ENCODE measurements at regions not wholly inside any gene's neighbourhood (a gene's known extent, or its start where the extent isn't known, plus 50 kb on each side); places are given as distances from the start of the nearest gene placed in this dataset.

GRCh38 chr21:38944402-38944801 lies 138.7 kb downstream of the ETS2 start:
- Histone ChIP-seq H3K4me1 (peaks cover 0 to 11% of the 10 kb centered on the region in 2 donors), H3K27me3 (no peaks in the 10 kb centered on the region), H3K36me3 (no peaks in the 10 kb centered on the region), H3K4me3 (replicated peaks in 1 of 3) (no peak overlapping the region), H3K9me3 (no peaks in the 10 kb centered on the region), H3K27ac (no peak overlapping the region)
- TF ChIP-seq CTCF (IDR thresholded peaks at IDR 0.05) = no peak
- TF ChIP-seq POLR2A (IDR thresholded peaks at IDR 0.05) = no peak
- intact Hi-C loops (cut with DNase I) = no loop called here
- WGBS, 2 donors = 95 to 97% methylated on average over 10 to 11 of the region's 11 CpGs
- no peak for DNase-seq

- intact Hi-C loops (cut with DNase I) = no loop called here
- Histone ChIP-seq H3K27me3 (no peaks in the 10 kb centered on the region), H3K4me3 (replicated peaks in 1 of 3) (no peak overlapping the region), H3K4me1 (peaks cover 0 to 6% of the 10 kb centered on the region in 2 donors), H3K36me3 (no peaks in the 10 kb centered on the region), H3K9me3 (no peaks in the 10 kb centered on the region), H3K27ac (no peak overlapping the region)
- WGBS, 2 donors = 89 to 92% methylated on average over 7 of the region's 7 CpGs
- no peak for DNase-seq
- no peak for TF ChIP-seq CTCF (IDR thresholded peaks at IDR 0.05)
- TF ChIP-seq POLR2A (IDR thresholded peaks at IDR 0.05) = no peak
Observed at GRCh38 chr21:38942748-38943211, 137.1 kb downstream of the ETS2 start.

DNA sequence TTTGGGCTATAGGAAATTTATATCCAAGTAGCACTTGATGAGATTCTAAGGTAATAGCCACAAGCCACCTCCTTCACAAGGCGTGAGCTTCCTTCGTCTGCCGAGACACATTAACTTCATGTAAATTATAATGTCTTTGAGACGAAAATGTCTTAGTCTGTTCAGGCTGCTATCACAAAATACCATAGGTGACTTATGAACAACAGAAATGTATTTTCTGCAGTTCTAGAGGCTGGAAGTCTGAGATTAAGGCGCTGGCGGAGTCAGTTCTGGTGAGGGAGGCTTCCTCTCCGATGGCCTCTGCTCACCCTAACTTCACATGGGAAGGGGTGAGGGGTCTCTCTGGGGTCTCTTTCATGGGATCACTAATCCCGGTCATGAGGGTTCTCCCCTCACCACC lies 133.0 kb downstream of the ETS2 start:
- 89 to 94% methylated on average over 8 of the region's 8 CpGs for WGBS, 2 donors
- intact Hi-C loops (cut with DNase I) = no loop called here
- no peaks in the 10 kb centered on the region for H3K36me3 ChIP-seq
- no peak overlapping the region for H3K27ac ChIP-seq
- H3K9me3 ChIP-seq = no peaks in the 10 kb centered on the region
- H3K4me1 ChIP-seq = no peaks in the 10 kb centered on the region
- no peak for DNase-seq
- H3K27me3 ChIP-seq = no peaks in the 10 kb centered on the region
- no peak overlapping the region for H3K4me3 ChIP-seq (replicated peaks in 1 of 3)
- TF ChIP-seq CTCF (IDR thresholded peaks at IDR 0.05) (no peak), POLR2A (IDR thresholded peaks at IDR 0.05) (no peak)

GRCh38 chr21:38938343-38938742 lies 132.6 kb downstream of the ETS2 start:
- Histone ChIP-seq H3K9me3 (no peaks in the 10 kb centered on the region), H3K27ac (no peak overlapping the region), H3K36me3 (no peaks in the 10 kb centered on the region), H3K4me1 (no peaks in the 10 kb centered on the region), H3K27me3 (no peaks in the 10 kb centered on the region), H3K4me3 (replicated peaks in 1 of 3) (no peak overlapping the region)
- no peak for DNase-seq
- intact Hi-C loops (cut with DNase I) = no loop called here
- TF ChIP-seq POLR2A (IDR thresholded peaks at IDR 0.05) = no peak
- TF ChIP-seq CTCF (IDR thresholded peaks at IDR 0.05) = no peak
- 62% methylated on average over 7 of the region's 7 CpGs for WGBS, 2 donors

DNA sequence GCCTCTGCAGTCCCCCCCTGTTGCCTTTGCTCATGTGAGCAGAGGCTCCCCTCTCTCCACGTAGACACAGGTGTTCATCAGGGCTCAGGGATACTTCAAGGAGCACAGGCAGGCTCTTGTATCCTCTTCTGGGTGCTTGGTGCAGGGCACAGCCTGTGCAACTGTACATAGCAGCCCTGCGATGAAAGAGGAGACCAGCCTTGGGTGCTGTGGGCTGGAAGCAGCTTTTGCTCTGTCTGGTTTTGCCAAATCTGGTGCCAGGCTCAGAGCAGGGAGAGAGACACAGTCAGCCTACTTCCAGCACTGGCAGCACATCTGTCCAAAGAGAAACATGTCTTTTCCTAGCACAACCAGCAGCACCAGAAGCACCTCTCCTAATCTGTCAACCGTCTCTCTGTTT lies 132.1 kb downstream of the ETS2 start:
- TF ChIP-seq CTCF (IDR thresholded peaks at IDR 0.05) = no peak
- no peak for TF ChIP-seq POLR2A (IDR thresholded peaks at IDR 0.05)
- no peaks in the 10 kb centered on the region for H3K36me3 ChIP-seq
- DNase-seq = no peak
- H3K9me3 ChIP-seq = no peaks in the 10 kb centered on the region
- 65 to 74% methylated on average over 1 to 2 of the region's 3 CpGs for WGBS, 2 donors
- no peaks in the 10 kb centered on the region for H3K4me1 ChIP-seq
- H3K4me3 ChIP-seq (replicated peaks in 1 of 3) = no peak overlapping the region
- H3K27ac ChIP-seq = no peak overlapping the region
- no peaks in the 10 kb centered on the region for H3K27me3 ChIP-seq
- intact Hi-C loops (cut with DNase I) = no loop called here
